DND-41 (cell line): ENCODE measurements at regions not wholly inside any gene's neighbourhood (a gene's known extent, or its start where the extent isn't known, plus 50 kb on each side); places are given as distances from the start of the nearest gene placed in this dataset.

Experiments
- EZH2 ChIP-seq: IDR thresholded peaks from 3 replicates; pipeline ENCODE4 v1.6.1; 2012; ENCODE audit warnings: borderline replicate concordance, low read depth, mild to moderate bottlenecking, moderate library complexity, low read length, inconsistent platforms; ENCODE audit not compliant: severe bottlenecking
- TF ChIP-seq, protein P1 (sequence below): IDR thresholded peaks from 2 replicates; pipeline ENCODE4 v1.5.1; 2012; ENCODE audit warnings: borderline replicate concordance, low read length, moderate library complexity, mild to moderate bottlenecking; ENCODE audit not compliant: poor library complexity, severe bottlenecking; ENCODE audit errors: extremely low read depth

- TF ChIP-seq, protein P1, sequence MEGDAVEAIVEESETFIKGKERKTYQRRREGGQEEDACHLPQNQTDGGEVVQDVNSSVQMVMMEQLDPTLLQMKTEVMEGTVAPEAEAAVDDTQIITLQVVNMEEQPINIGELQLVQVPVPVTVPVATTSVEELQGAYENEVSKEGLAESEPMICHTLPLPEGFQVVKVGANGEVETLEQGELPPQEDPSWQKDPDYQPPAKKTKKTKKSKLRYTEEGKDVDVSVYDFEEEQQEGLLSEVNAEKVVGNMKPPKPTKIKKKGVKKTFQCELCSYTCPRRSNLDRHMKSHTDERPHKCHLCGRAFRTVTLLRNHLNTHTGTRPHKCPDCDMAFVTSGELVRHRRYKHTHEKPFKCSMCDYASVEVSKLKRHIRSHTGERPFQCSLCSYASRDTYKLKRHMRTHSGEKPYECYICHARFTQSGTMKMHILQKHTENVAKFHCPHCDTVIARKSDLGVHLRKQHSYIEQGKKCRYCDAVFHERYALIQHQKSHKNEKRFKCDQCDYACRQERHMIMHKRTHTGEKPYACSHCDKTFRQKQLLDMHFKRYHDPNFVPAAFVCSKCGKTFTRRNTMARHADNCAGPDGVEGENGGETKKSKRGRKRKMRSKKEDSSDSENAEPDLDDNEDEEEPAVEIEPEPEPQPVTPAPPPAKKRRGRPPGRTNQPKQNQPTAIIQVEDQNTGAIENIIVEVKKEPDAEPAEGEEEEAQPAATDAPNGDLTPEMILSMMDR = no peak
- TF ChIP-seq EZH2 = no peak
Observed at GRCh38 chr11:98411777-98412176, 609.0 kb upstream of the CNTN5 start.
